ENCODE measurements at regions not wholly inside any gene's neighbourhood (a gene's known extent, or its start where the extent isn't known, plus 50 kb on each side); places are given as distances from the start of the nearest gene placed in this dataset.

GRCh38 chr5:35457912-35458823 lies 159.5 kb upstream of the SPEF2 start:
- TF ChIP-seq SAP30 (IDR thresholded peaks at IDR 0.05; ENCODE audit: insufficient read depth, insufficient replicate concordance, low read length) (no peak), SP1 (IDR thresholded peaks at IDR 0.05; ENCODE audit: low read depth, low read length) (no peak), RXRA (IDR thresholded peaks at IDR 0.05; ENCODE audit: insufficient read depth, low read depth, low read length) (no peak), SP4 (IDR thresholded peaks at IDR 0.05; ENCODE audit: low read length) (no peak)
- TF ChIP-seq, protein P1, sequence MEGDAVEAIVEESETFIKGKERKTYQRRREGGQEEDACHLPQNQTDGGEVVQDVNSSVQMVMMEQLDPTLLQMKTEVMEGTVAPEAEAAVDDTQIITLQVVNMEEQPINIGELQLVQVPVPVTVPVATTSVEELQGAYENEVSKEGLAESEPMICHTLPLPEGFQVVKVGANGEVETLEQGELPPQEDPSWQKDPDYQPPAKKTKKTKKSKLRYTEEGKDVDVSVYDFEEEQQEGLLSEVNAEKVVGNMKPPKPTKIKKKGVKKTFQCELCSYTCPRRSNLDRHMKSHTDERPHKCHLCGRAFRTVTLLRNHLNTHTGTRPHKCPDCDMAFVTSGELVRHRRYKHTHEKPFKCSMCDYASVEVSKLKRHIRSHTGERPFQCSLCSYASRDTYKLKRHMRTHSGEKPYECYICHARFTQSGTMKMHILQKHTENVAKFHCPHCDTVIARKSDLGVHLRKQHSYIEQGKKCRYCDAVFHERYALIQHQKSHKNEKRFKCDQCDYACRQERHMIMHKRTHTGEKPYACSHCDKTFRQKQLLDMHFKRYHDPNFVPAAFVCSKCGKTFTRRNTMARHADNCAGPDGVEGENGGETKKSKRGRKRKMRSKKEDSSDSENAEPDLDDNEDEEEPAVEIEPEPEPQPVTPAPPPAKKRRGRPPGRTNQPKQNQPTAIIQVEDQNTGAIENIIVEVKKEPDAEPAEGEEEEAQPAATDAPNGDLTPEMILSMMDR (IDR thresholded peaks at IDR 0.05; ENCODE audit: control extremely low read depth in 1 of 3, insufficient read depth in 1 of 3, low read depth in 1 of 3, low read length in 3 of 3): no peak

Data from H1 (cell line).